GM23248 (cell line): ENCODE measurements at regions not wholly inside any gene's neighbourhood (a gene's known extent, or its start where the extent isn't known, plus 50 kb on each side); places are given as distances from the start of the nearest gene placed in this dataset.

Source experiments
- EZH2 ChIP-seq: fragments of 200-600 bp; sonication (generic); IDR thresholded peaks from 2 replicates; pipeline ENCODE4 v1.6.1; 2018; ENCODE audit warnings: antibody characterized with exemption, mild to moderate bottlenecking; ENCODE audit not compliant: insufficient read depth, poor library complexity, severe bottlenecking
- EZH2phosphoT487 ChIP-seq: fragments of 200-600 bp; sonication (generic); IDR thresholded peaks from 2 replicates; pipeline ENCODE4 v1.6.1; 2018; ENCODE audit warnings: antibody characterized with exemption, moderate library complexity, mild to moderate bottlenecking, low read depth; ENCODE audit not compliant: insufficient read depth

DNA sequence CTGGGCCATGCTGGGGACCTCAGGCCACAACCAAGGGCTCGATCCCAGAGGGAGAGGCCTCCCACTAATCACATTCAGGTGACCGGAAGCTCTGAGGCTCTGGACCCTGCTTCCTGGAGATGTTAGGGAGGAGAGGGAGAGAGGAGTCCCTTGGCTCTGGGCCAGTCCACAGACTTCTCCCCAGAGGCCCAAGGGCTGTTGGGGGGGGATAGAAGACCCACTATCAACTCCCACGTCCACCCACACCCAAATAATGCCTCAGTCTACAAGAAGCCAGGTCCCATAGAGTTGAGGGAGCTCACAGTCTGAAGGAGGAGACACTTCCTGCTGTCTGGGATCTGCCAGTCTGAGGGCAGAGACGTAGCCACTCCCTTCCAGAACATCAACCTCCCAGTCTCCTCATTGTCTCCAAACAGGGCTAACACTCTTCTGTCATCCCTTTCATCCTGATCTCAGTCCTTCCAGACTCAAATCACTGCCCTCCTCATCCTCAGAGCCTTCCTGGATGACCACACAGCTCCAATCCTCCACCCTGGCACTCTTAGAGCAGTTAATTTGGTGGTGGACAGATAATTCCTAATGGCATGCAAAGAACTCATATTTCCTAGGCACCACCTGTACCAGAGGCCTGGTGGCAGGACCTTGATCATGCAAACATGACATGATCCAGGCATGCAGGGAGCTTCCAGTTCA lies 69.9 kb downstream of the MRPL14 start:
- TF ChIP-seq EZH2 = no peak
- TF ChIP-seq EZH2phosphoT487 = no peak
